Mesodermal cell (in vitro differentiated cells): ENCODE measurements at regions not wholly inside any gene's neighbourhood (a gene's known extent, or its start where the extent isn't known, plus 50 kb on each side); places are given as distances from the start of the nearest gene placed in this dataset.
A peak's percentile ranks its signal among the peaks of the same experiment; 100 is the strongest.

Source experiments
- H3K27ac ChIP-seq: 2 replicates; pipeline ENCODE4 v1.7.0; 2013; ENCODE audit warnings: mild to moderate bottlenecking, low read depth, low read length, moderate library complexity; ENCODE audit not compliant: severe bottlenecking
- H3K36me3 ChIP-seq: 2 replicates; pipeline ENCODE4 v1.7.1; 2013; ENCODE audit warnings: mild to moderate bottlenecking, low read length, moderate library complexity; ENCODE audit not compliant: control insufficient read depth, insufficient read depth
- H3K4me1 ChIP-seq: one replicate; pipeline ENCODE4 v1.7.1; 2013; ENCODE audit warnings: mild to moderate bottlenecking, low read length; ENCODE audit not compliant: insufficient read depth, control insufficient read depth, poor library complexity, severe bottlenecking
- H3K4me3 ChIP-seq: 2 replicates; pipeline ENCODE4 v1.7.0; 2013; ENCODE audit warnings: low read length, control low read depth, mild to moderate bottlenecking; ENCODE audit not compliant: insufficient read depth, poor library complexity, severe bottlenecking; ENCODE audit errors: extremely low read depth
- H3K9me3 ChIP-seq: 2 replicates; pipeline ENCODE4 v1.7.1; 2013; ENCODE audit warnings: mild to moderate bottlenecking, low read length, moderate library complexity; ENCODE audit not compliant: control insufficient read depth
- WGBS, 2 experiments: methylation state at CpG; one replicate each; pipeline ENCODE4 v1.1.5; 2013; ENCODE audit warnings: missing lambda C conversion rate in 2 of 2; ENCODE audit not compliant: insufficient coverage in 2 of 2; 5-methylcytosine and 5-hydroxymethylcytosine counted together

- WGBS, 2 experiments, result no CpG with 5 or more reads among the region's 1 CpG
- Histone ChIP-seq H3K36me3 (no peaks in the 10 kb centered on the region), H3K4me3 (no peak overlapping the region), H3K4me1 (peaks cover 8% of the 10 kb centered on the region), H3K27ac (no peak overlapping the region), H3K9me3 (peaks cover 3% of the 10 kb centered on the region)
These were observed 120.4 kb downstream of the CCDC34 start for GRCh38 chr11:27242591-27242990.

- no CpG with 5 or more reads among the region's 2 CpGs for WGBS, 2 experiments
- no peak overlapping the region for H3K4me3 ChIP-seq
- no peak overlapping the region for H3K27ac ChIP-seq
These were observed 121.5 kb downstream of the CCDC34 start for GRCh38 chr11:27241311-27242122.

GRCh38 chr11:27239305-27239942 lies 123.6 kb downstream of the CCDC34 start:
- 78 to 88% methylated on average over 3 to 6 of the region's 7 CpGs for WGBS, 2 experiments
- H3K36me3 ChIP-seq, result no peaks in the 10 kb centered on the region
- peaks cover 16% of the 10 kb centered on the region for H3K4me1 ChIP-seq
- H3K27ac ChIP-seq, result no peak overlapping the region
- no peak overlapping the region for H3K4me3 ChIP-seq
- peaks cover 3% of the 10 kb centered on the region for H3K9me3 ChIP-seq

More at GRCh38 chr11:27241311-27242122, 121.5 kb downstream of the CCDC34 start:
- no peaks in the 10 kb centered on the region for H3K36me3 ChIP-seq
- peaks cover 8% of the 10 kb centered on the region for H3K4me1 ChIP-seq
- peaks cover 3% of the 10 kb centered on the region for H3K9me3 ChIP-seq

GRCh38 chr11:27238811-27239210 lies 124.2 kb downstream of the CCDC34 start:
- no peaks in the 10 kb centered on the region for H3K9me3 ChIP-seq
- H3K4me3 ChIP-seq, result no peak overlapping the region
- no peak overlapping the region for H3K27ac ChIP-seq
- H3K4me1 ChIP-seq, result peaks cover 19% of the 10 kb centered on the region
- no peaks in the 10 kb centered on the region for H3K36me3 ChIP-seq

GRCh38 chr11:27237643-27238042 lies 125.4 kb downstream of the CCDC34 start:
- Histone ChIP-seq H3K36me3 (no peaks in the 10 kb centered on the region), H3K9me3 (no peaks in the 10 kb centered on the region), H3K4me3 (no peak overlapping the region), H3K27ac (no peak overlapping the region), H3K4me1 (peaks cover 15% of the 10 kb centered on the region)

GRCh38 chr11:27234961-27235360 lies 128.1 kb downstream of the CCDC34 start:
- WGBS, 2 experiments, result 82 to 95% methylated on average over 2 of the region's 2 CpGs
- H3K9me3 ChIP-seq, result no peaks in the 10 kb centered on the region
- H3K4me1 ChIP-seq, result peaks cover 11% of the 10 kb centered on the region
- no peaks in the 10 kb centered on the region for H3K36me3 ChIP-seq
- no peak overlapping the region for H3K4me3 ChIP-seq
- H3K27ac ChIP-seq, result no peak overlapping the region

- peaks cover 11% of the 10 kb centered on the region for H3K4me1 ChIP-seq
- H3K4me3 ChIP-seq, result no peak overlapping the region
- no peaks in the 10 kb centered on the region for H3K9me3 ChIP-seq
- peak overlapping the region; percentile 51 for H3K27ac ChIP-seq
- no peaks in the 10 kb centered on the region for H3K36me3 ChIP-seq
- WGBS, 2 experiments, result 93 to 97% methylated on average over 6 to 7 of the region's 10 CpGs
These were observed 128.9 kb downstream of the CCDC34 start for GRCh38 chr11:27234043-27234668.

GRCh38 chr11:27233654-27234042 lies 129.4 kb downstream of the CCDC34 start:
- Histone ChIP-seq H3K9me3 (no peaks in the 10 kb centered on the region), H3K4me1 (peaks cover 11% of the 10 kb centered on the region), H3K4me3 (no peak overlapping the region), H3K36me3 (no peaks in the 10 kb centered on the region), H3K27ac (peak overlapping the region; percentile 51)
- 91 to 93% methylated on average over 2 to 3 of the region's 3 CpGs for WGBS, 2 experiments

GRCh38 chr11:27231530-27231929 lies 131.5 kb downstream of the CCDC34 start:
- Histone ChIP-seq H3K9me3 (no peaks in the 10 kb centered on the region), H3K27ac (no peak overlapping the region), H3K4me3 (no peak overlapping the region), H3K4me1 (peaks cover 11% of the 10 kb centered on the region), H3K36me3 (no peaks in the 10 kb centered on the region)
- WGBS, 2 experiments, result 51 to 100% methylated on average over 1 to 2 of the region's 6 CpGs

- Histone ChIP-seq H3K36me3 (no peaks in the 10 kb centered on the region), H3K9me3 (no peaks in the 10 kb centered on the region), H3K4me1 (peaks cover 10% of the 10 kb centered on the region), H3K27ac (no peak overlapping the region), H3K4me3 (no peak overlapping the region)
- WGBS, 2 experiments, result 80% methylated on average over 1 of the region's 1 CpG; no CpG with 5 or more reads in 1 of the 2 experiments
These were observed 132.8 kb downstream of the CCDC34 start for GRCh38 chr11:27230192-27230572.
